ENCODE measurements at regions not wholly inside any gene's neighbourhood (a gene's known extent, or its start where the extent isn't known, plus 50 kb on each side); places are given as distances from the start of the nearest gene placed in this dataset.

GRCh38 chr12:3931776-3932175 is 58.6 kb upstream of the PARP11 start:
- no peak overlapping the region for H3K4me2 ChIP-seq (ENCODE audit: low read length)
- ChIA-PET CTCF (ENCODE audit: unreplicated experiment) (no interaction called here), POLR2A (no interaction called here)
- H3K36me3 ChIP-seq (ENCODE audit: insufficient read depth, low read length), result no peaks in the 10 kb centered on the region
- H2AFZ ChIP-seq (ENCODE audit: low read length), result no peak overlapping the region
- H4K20me1 ChIP-seq (ENCODE audit: insufficient read depth, low read length), result no peaks in the 10 kb centered on the region
- no peaks in the 10 kb centered on the region for H3K4me1 ChIP-seq (ENCODE audit: insufficient read depth, low read length, poor library complexity, severe bottlenecking)
- H3K9me3 ChIP-seq (ENCODE audit: low read length), result 0 out of 2 replicates have a peak, but pooled peaks cover under 1% of the 10 kb centered on the region
- no TSS peak for BruUV-seq (replicated peaks)
- H3K79me2 ChIP-seq (ENCODE audit: insufficient read depth, low read depth, low read length), result no peaks in the 10 kb centered on the region
- no peak overlapping the region for H3K4me3 ChIP-seq (ENCODE audit: low read depth, low read length, poor library complexity, severe bottlenecking)
- no peak for DNase-seq (ENCODE audit: low spot score)
- no peak for TF ChIP-seq EZH2phosphoT487 (IDR thresholded peaks at IDR 0.05; ENCODE audit: borderline replicate concordance, low read depth, low read length)
- no peak for TF ChIP-seq CTCF (conservative IDR thresholded peaks at IDR 0.05; ENCODE audit: low read length)
- no peak overlapping the region for H3K27ac ChIP-seq (ENCODE audit: low read depth, low read length, poor library complexity, severe bottlenecking)
- intact Hi-C loops (cut with micrococcal nuclease; ENCODE audit: unreplicated experiment), result no loop called here
- H3K9me2 ChIP-seq (ENCODE audit: insufficient read depth, low read length), result no peaks in the 10 kb centered on the region

- intact Hi-C loops (cut with micrococcal nuclease; ENCODE audit: unreplicated experiment), result no loop called here
- no TSS peak for BruUV-seq (replicated peaks)
- no peaks in the 10 kb centered on the region for H3K4me1 ChIP-seq (ENCODE audit: insufficient read depth, low read length, poor library complexity, severe bottlenecking)
Measured at GRCh38 chr12:3931206-3931605, 58.0 kb upstream of the PARP11 start.

GRCh38 chr12:3929875-3930615 is 56.8 kb upstream of the PARP11 start:
- H3K4me1 ChIP-seq (ENCODE audit: insufficient read depth, low read length, poor library complexity, severe bottlenecking), result no peaks in the 10 kb centered on the region
- H3K27ac ChIP-seq (ENCODE audit: low read depth, low read length, poor library complexity, severe bottlenecking), result no peak overlapping the region
- H3K4me2 ChIP-seq (ENCODE audit: low read length), result no peak overlapping the region
- H3K9me3 ChIP-seq (ENCODE audit: low read length), result no peaks in the 10 kb centered on the region
- no peaks in the 10 kb centered on the region for H4K20me1 ChIP-seq (ENCODE audit: insufficient read depth, low read length)
- H2AFZ ChIP-seq (ENCODE audit: low read length), result no peak overlapping the region
- H3K4me3 ChIP-seq (ENCODE audit: low read depth, low read length, poor library complexity, severe bottlenecking), result no peak overlapping the region
- ChIA-PET POLR2A (no interaction called here), CTCF (ENCODE audit: unreplicated experiment) (no interaction called here)
- TF ChIP-seq EZH2phosphoT487 (IDR thresholded peaks at IDR 0.05; ENCODE audit: borderline replicate concordance, low read depth, low read length) (no peak), CTCF (conservative IDR thresholded peaks at IDR 0.05; ENCODE audit: low read length) (no peak)
- intact Hi-C loops (cut with micrococcal nuclease; ENCODE audit: unreplicated experiment), result no loop called here
- H3K36me3 ChIP-seq (ENCODE audit: insufficient read depth, low read length), result no peaks in the 10 kb centered on the region
- H3K9me2 ChIP-seq (ENCODE audit: insufficient read depth, low read length), result no peaks in the 10 kb centered on the region
- no TSS peak for BruUV-seq (replicated peaks)
- H3K79me2 ChIP-seq (ENCODE audit: insufficient read depth, low read depth, low read length), result no peaks in the 10 kb centered on the region
- no peak for DNase-seq (ENCODE audit: low spot score)

More at GRCh38 chr12:3931206-3931605, 58.0 kb upstream of the PARP11 start:
- H3K4me2 ChIP-seq (ENCODE audit: low read length), result no peak overlapping the region
- no peak overlapping the region for H3K27ac ChIP-seq (ENCODE audit: low read depth, low read length, poor library complexity, severe bottlenecking)
- no peak overlapping the region for H3K4me3 ChIP-seq (ENCODE audit: low read depth, low read length, poor library complexity, severe bottlenecking)
- no peak overlapping the region for H2AFZ ChIP-seq (ENCODE audit: low read length)
- DNase-seq (ENCODE audit: low spot score), result no peak
- POLR2A ChIA-PET, result no interaction called here
- H3K9me3 ChIP-seq (ENCODE audit: low read length), result no peaks in the 10 kb centered on the region
- no peaks in the 10 kb centered on the region for H4K20me1 ChIP-seq (ENCODE audit: insufficient read depth, low read length)
- TF ChIP-seq EZH2phosphoT487 (IDR thresholded peaks at IDR 0.05; ENCODE audit: borderline replicate concordance, low read depth, low read length), result no peak
- H3K9me2 ChIP-seq (ENCODE audit: insufficient read depth, low read length), result no peaks in the 10 kb centered on the region
- H3K36me3 ChIP-seq (ENCODE audit: insufficient read depth, low read length), result no peaks in the 10 kb centered on the region
- no peaks in the 10 kb centered on the region for H3K79me2 ChIP-seq (ENCODE audit: insufficient read depth, low read depth, low read length)
- CTCF ChIA-PET (ENCODE audit: unreplicated experiment), result no interaction called here
